ENCODE measurements at regions not wholly inside any gene's neighbourhood (a gene's known extent, or its start where the extent isn't known, plus 50 kb on each side); places are given as distances from the start of the nearest gene placed in this dataset.

DNA sequence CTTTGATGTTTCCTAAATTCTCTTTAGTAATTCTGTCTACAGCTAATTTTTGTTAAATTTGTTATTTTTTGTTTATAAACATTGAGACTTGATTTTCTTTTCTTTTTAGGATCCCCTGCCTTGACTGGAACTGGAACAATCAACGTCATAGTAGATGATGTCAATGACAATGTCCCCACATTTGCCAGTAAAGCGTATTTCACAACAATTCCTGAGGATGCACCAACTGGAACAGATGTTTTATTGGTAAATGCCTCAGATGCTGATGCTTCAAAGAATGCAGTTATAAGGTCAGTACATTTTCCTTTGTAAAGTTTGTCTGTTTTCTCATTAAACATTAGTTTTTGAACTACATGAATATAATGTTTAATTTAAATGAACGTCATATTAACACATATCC lies 119.4 kb downstream of the FAT4 start:
- H3K9me3 ChIP-seq = no peaks in the 10 kb centered on the region
- no peaks in the 10 kb centered on the region for H3K27me3 ChIP-seq
- H3K4me3 ChIP-seq (ENCODE audit: low read depth, low read length) = no peak overlapping the region
- H3K36me3 ChIP-seq = no peaks in the 10 kb centered on the region
- peaks cover 18% of the 10 kb centered on the region for H3K4me1 ChIP-seq
- no peak for DNase-seq
- no peak for TF ChIP-seq CTCF (IDR thresholded peaks at IDR 0.05; ENCODE audit: low read depth, low read length)

DNA sequence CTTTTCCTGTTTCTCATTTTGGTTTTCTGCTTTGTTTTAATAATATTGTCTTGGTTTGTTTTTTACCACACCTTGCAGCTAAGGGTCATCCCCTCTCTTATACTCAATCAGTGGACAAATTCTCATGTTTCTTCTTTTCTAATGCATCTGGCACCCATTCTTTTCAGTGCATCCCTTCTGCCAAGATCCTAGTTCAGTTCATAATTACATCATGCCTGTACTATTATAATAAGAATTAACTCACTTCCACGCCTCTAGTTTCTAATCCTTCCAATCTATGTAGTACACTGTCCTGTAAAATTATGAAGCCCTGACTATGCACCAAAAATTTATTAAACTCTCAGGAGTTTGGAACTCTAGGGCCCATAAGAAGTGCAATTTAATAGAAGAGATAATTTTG lies 126.1 kb downstream of the FAT4 start:
- H3K9me3 ChIP-seq = no peaks in the 10 kb centered on the region
- H3K36me3 ChIP-seq = no peaks in the 10 kb centered on the region
- DNase-seq = no peak
- H3K27me3 ChIP-seq = no peaks in the 10 kb centered on the region
- H3K4me1 ChIP-seq = no peaks in the 10 kb centered on the region
- TF ChIP-seq CTCF (IDR thresholded peaks at IDR 0.05; ENCODE audit: low read depth, low read length) = no peak
- no peak overlapping the region for H3K4me3 ChIP-seq (ENCODE audit: low read depth, low read length)

DNA sequence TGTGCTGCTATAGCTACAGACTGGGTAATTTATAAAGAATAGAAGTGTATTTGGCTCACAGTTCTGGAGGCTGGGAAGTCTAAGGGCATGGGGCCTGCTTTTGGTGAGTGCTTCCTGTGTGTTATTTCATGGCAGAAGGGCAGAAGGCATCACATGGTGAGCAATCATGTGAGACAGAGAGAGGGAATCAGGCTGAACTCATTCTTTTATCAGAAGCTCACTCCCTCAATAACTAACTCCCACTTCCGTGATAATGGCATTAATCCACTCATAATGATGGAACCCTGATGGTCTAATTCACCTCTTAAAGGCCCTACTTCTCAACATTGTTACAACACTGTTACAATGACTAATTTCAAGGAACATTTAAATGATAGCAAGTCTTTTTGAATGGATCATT lies 129.4 kb downstream of the FAT4 start:
- Histone ChIP-seq H3K4me1 (no peaks in the 10 kb centered on the region), H3K36me3 (no peaks in the 10 kb centered on the region)
- TF ChIP-seq CTCF (IDR thresholded peaks at IDR 0.05; ENCODE audit: low read depth, low read length) = no peak

GRCh38 chr4:125445525-125445924 lies 130.8 kb downstream of the FAT4 start:
- Histone ChIP-seq H3K36me3 (no peaks in the 10 kb centered on the region), H3K4me3 (ENCODE audit: low read depth, low read length) (no peak overlapping the region), H3K4me1 (no peaks in the 10 kb centered on the region), H3K27me3 (no peaks in the 10 kb centered on the region), H3K9me3 (no peaks in the 10 kb centered on the region)
- TF ChIP-seq CTCF (IDR thresholded peaks at IDR 0.05; ENCODE audit: low read depth, low read length) = no peak
- no peak for DNase-seq

More for the DNA sequence above, 129.4 kb downstream of the FAT4 start:
- H3K4me3 ChIP-seq (ENCODE audit: low read depth, low read length) = no peak overlapping the region
- H3K9me3 ChIP-seq = no peaks in the 10 kb centered on the region
- peak; percentile 12 for DNase-seq
- no peaks in the 10 kb centered on the region for H3K27me3 ChIP-seq

- Histone ChIP-seq H3K9me3 (no peaks in the 10 kb centered on the region), H3K4me1 (no peaks in the 10 kb centered on the region), H3K4me3 (ENCODE audit: low read depth, low read length) (no peak overlapping the region), H3K36me3 (no peaks in the 10 kb centered on the region), H3K27me3 (no peaks in the 10 kb centered on the region)
- TF ChIP-seq CTCF (IDR thresholded peaks at IDR 0.05; ENCODE audit: low read depth, low read length) = no peak
- no peak for DNase-seq
Measured at GRCh38 chr4:125447551-125448290, 133.0 kb downstream of the FAT4 start.

DNA sequence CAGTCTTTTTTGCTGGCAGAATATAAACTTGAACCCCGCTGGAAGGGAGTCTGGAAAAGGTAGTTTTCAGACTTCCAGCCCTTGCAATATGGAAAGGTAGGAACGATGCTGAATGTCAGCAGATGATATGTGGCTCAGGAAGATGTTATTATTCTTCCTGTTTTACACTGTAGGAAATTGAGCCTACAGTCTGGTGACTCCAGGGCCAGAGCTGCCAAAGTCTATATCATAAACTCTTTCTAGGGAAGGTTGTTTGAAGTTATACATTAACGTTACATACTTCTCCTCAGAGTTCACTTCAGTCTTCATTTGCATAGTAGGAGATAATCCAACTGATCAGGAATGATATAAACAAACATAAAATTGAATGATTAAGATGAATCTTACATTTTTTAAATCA lies 141.3 kb downstream of the FAT4 start:
- Histone ChIP-seq H3K27me3 (no peaks in the 10 kb centered on the region), H3K36me3 (no peaks in the 10 kb centered on the region), H3K4me1 (no peaks in the 10 kb centered on the region), H3K4me3 (ENCODE audit: low read depth, low read length) (no peak overlapping the region), H3K9me3 (no peaks in the 10 kb centered on the region)
- no peak for DNase-seq
- TF ChIP-seq CTCF (IDR thresholded peaks at IDR 0.05; ENCODE audit: low read depth, low read length) = no peak

Data from BE2C (cell line).